HG03095 (cell line): ENCODE measurements at regions not wholly inside any gene's neighbourhood (a gene's known extent, or its start where the extent isn't known, plus 50 kb on each side); places are given as distances from the start of the nearest gene placed in this dataset.

Experiments used
- ATAC-seq: cut with Tn5 transposase; IDR thresholded peaks from one replicate; pipeline ENCODE4 v1.9.1; 2021; ENCODE audit warnings: moderate library complexity; ENCODE audit not compliant: unreplicated experiment

DNA sequence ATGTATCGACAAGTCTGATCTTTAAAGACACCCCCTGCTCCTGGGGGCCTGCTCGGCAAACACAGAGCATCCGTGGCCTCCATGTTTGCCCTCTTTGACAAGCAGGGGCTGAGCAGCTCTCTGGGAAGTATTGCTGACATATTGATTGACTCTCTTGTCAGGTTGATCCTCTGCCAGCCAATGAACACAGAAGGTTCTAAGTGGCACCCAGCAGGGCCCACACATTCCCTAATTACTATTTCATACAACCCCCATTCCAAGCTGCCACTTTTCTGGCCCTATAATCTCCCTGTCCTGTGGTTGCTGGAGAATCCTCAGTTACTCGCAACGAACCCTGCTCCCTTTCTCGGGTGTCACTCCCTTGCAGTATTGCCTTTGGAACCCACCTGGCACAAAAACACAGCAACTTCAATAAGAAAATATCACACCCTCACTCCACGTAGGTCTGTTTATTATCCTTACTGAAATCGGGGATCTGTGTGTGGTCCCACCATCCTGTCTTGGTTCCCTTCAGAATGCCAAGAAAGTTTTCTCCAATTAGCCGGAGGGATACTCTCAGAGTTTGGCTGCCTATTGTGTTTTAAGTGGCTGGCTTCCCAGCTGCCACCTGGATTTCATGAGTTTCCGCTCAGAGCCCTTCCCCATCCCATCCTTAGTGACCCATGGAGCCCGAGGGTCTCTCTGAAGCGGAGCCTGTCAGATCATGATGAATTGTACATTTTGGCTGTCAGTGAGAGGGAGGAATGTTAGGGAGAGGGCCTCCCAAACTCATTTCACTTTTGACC, 249.0 kb upstream of the WWC1 start:
- ATAC-seq = no peak

GRCh38 chr5:168046163-168046562, 245.3 kb upstream of the WWC1 start:
- no peak for ATAC-seq

DNA sequence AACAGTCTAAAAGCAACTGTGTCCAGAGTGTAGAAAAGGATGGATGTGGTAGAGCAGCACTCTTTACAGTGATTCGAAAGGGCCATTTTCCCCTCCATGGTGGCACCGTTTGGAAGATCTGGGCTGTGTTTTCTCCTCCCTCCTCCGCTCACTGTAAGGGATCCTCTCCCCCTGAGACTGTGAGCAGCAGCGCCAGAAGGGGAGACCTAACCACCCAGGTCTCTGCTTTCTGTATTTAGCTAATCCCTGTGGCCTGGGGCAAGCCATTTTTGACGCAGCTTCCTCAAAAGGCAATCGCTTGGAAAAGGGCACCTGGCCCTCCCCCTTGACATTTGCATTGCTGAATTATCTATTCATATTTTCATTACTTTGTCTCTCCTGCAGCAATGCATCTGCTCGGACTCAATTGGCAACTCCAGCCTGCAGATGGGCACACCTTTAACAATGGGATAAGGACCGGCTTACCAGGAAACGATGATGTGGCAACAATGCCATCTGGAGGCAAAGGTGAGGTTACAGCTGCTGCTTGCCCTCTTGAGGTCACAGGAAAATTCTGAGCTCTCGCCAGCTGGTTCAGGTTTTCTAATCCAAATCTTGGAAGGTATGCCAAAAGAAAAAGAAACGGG, 244.3 kb upstream of the WWC1 start:
- ATAC-seq = no peak

GRCh38 chr5:168047669-168048111, 243.8 kb upstream of the WWC1 start:
- no peak for ATAC-seq

GRCh38 chr5:168048486-168048885, 243.0 kb upstream of the WWC1 start:
- ATAC-seq = no peak

DNA sequence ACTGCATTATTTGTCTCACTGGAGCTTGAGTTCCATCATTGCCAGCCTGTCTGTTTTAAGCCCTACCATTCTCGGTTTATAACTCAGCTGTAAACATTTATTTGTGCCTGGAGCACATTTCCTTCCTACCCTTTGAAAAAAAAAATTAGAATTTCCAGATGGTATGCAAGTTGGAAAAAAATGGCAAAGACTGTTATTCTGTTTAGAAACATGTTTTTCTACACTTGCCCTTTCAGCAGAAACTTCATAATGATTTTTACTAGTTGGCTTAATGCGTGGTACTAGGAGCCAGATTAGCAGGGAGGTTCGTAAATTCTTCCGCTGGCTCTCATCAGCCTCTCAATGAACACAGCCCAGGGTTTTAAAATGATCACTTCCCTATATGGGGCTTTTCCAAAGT, 238.8 kb upstream of the WWC1 start:
- no peak for ATAC-seq

GRCh38 chr5:168054091-168054490, 237.4 kb upstream of the WWC1 start:
- no peak for ATAC-seq

- no peak for ATAC-seq
These were observed 236.2 kb upstream of the WWC1 start for GRCh38 chr5:168055141-168055683.

- ATAC-seq = no peak
These were observed 235.5 kb upstream of the WWC1 start for GRCh38 chr5:168055961-168056360.

- no peak for ATAC-seq
These were observed 234.8 kb upstream of the WWC1 start for GRCh38 chr5:168056499-168057182.

DNA sequence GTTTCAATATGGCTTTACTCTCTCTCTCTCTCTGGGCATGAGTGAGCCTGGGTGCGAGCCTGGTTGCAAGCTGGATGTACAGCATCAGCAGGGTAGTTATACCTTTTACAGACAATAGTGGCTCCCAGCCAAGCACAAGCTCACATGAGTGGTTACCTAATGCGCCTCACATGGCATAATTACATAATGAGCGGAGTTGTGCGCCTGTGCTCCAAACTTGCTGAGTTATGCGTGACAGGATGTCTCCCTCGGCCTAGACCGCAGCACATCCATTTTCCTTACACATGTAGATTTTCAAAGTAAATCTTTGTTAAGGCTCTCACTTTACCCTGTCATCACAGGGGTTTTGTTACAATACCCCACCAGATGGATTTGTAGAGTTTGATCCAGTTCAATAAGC, 233.5 kb upstream of the WWC1 start:
- no peak for ATAC-seq

GRCh38 chr5:168059131-168059530, 232.3 kb upstream of the WWC1 start:
- ATAC-seq = no peak

DNA sequence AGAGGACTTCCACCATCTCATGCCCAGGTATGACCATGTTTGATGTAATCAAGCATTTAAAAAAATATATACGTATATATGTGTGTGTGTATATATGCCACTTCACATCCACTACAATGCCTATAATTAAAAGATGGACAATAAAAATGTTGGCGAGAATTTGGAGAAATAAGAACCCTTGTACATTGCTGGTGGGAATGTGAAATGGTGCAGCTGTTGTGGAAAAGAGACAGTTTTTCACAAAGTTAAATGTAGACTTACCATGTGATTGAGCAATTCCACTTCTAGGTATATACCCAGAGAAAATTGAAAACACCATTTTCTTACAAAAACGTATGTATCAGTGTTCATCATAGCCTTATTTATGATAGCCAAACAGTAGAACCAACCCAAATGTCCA, 229.2 kb upstream of the WWC1 start:
- ATAC-seq = no peak

GRCh38 chr5:168064457-168064856, 227.0 kb upstream of the WWC1 start:
- no peak for ATAC-seq

- ATAC-seq = no peak
These were observed 226.4 kb upstream of the WWC1 start for GRCh38 chr5:168064933-168065622.

GRCh38 chr5:168066536-168067208, 224.8 kb upstream of the WWC1 start:
- ATAC-seq = no peak

- no peak for ATAC-seq
These were observed 220.7 kb upstream of the WWC1 start for GRCh38 chr5:168070761-168071160.

GRCh38 chr5:168072665-168073064, 218.8 kb upstream of the WWC1 start:
- no peak for ATAC-seq

- no peak for ATAC-seq
These were observed 218.1 kb upstream of the WWC1 start for GRCh38 chr5:168073311-168073710.

GRCh38 chr5:168073991-168074800, 217.2 kb upstream of the WWC1 start:
- no peak for ATAC-seq
